ENCODE measurements at regions not wholly inside any gene's neighbourhood (a gene's known extent, or its start where the extent isn't known, plus 50 kb on each side); places are given as distances from the start of the nearest gene placed in this dataset.

DNA sequence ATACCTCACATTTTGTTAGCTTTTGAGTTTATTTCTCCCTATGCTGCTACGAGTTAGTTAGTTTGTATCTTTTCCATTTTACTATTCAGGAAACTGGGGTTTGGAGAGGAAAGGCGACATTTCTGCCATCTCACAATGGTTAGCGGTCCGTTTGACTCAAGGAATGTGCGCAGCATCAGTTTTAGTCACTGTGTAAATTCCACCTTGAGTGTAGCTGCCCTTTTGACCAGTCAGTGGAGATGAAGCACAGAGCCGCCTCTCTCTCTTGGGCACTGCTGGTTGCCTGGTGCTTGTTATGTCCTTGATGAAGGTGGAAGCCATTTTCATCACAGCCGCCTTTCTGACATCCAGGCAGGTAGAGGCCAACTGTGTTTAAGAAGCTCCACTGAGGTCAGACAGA lies 185.5 kb downstream of the SCP2D1 start:
- Mint-ChIP-seq H3K4me3 (no peak overlapping the region), H3K36me3 (ENCODE audit: insufficient read depth) (no peaks in the 10 kb centered on the region), H3K4me1 (ENCODE audit: low read depth) (no peaks in the 10 kb centered on the region), H3K27me3 (ENCODE audit: low read depth) (peaks cover 4% of the 10 kb centered on the region), H3K9me3 (no peaks in the 10 kb centered on the region)
- DNase-seq, result no peak
- no peak for ATAC-seq

DNA sequence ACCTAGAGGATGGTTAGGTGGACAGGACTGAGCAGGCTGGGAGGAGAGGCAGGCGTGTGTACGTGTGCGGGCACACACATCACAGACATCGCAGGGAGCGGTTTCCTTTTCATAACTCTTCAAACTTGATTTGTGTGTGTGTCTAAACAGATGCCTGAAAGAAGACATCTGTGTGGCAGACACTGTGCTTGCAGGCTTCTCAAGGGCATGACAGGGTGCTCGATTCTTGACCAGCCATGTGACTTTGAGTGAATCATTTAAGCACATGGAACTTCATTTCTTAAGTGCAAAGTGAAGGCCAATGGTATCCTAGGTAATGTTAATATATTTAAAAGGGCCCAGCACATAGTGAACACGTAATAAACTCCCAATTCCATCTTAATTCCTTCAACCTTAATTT lies 186.5 kb downstream of the SCP2D1 start:
- Mint-ChIP-seq H3K27me3 (ENCODE audit: low read depth) (peaks cover 4% of the 10 kb centered on the region), H3K9me3 (no peaks in the 10 kb centered on the region), H3K4me1 (ENCODE audit: low read depth) (no peaks in the 10 kb centered on the region), H3K36me3 (ENCODE audit: insufficient read depth) (no peaks in the 10 kb centered on the region), H3K4me3 (no peak overlapping the region)
- DNase-seq (no peak), ATAC-seq (no peak)

DNA sequence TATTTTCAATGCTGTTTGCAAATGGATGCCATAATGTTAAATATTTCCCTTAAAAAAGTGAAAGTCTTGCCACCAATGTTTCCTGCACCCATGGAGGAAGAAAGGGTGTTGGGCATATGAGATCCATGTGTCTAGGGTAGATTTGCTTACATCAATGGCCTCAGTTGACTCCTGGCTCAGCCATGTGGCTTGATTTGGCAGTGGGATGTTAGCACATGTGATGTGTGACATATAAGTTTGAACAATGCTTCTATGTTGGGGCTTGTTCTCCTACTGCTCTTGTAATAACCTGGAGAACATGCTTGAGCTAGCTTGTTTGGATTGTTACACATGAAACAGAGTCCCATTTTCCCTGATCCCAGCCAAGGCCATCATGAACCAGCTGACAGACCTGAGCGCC lies 187.6 kb downstream of the SCP2D1 start:
- H3K9me3 Mint-ChIP-seq, result no peaks in the 10 kb centered on the region
- H3K27me3 Mint-ChIP-seq (ENCODE audit: low read depth), result peaks cover 2% of the 10 kb centered on the region
- H3K4me1 Mint-ChIP-seq (ENCODE audit: low read depth), result no peaks in the 10 kb centered on the region
- no peak for DNase-seq
- no peak overlapping the region for H3K4me3 Mint-ChIP-seq
- no peak for ATAC-seq
- H3K36me3 Mint-ChIP-seq (ENCODE audit: insufficient read depth), result no peaks in the 10 kb centered on the region

DNA sequence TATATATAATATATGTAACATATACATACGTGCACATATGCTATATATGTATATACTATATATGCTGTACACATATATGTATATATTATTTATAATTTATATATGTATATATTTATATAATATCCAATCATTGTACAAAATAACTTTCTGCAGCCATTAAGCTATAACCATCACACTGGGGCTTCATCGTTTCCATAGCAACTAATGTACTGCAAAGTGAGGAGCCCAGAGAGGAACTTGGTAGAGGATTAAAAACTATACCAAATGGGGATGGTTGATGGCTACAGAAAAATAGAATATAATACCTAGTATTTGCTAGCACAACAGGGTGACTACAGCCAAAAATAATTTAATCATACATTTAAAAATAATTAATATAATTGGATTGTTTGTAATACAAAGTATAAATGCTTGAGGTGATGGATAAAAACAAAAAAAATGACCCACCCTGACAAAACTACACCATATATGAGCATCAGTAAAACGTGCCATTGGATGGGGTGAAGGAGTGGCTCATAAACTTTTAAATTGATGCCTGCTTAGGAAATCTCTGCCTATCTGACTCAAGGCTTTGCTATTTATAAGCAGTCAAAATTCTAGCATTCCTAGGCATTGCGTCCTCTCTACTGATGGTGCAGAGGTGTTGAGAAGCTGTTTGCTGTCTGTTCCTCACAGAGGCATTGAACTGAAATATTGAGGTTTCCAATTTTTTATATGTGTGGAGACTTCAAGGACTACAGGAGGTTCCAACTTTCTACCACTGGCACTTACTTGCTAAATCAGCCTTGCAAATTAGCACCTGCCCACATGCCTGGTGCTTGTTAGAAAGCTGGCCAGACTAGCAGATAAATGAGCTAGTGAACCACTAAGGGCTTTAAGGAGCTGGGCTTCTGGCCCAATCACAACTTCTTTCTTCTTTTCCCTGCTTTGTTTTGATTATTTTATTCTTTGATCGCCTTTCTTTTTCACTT lies 190.1 kb downstream of the SCP2D1 start:
- ATAC-seq (no peak), DNase-seq (no peak)
- Mint-ChIP-seq H3K36me3 (ENCODE audit: insufficient read depth) (no peaks in the 10 kb centered on the region), H3K4me1 (ENCODE audit: low read depth) (no peaks in the 10 kb centered on the region), H3K27me3 (ENCODE audit: low read depth) (no peaks in the 10 kb centered on the region), H3K9me3 (no peaks in the 10 kb centered on the region), H3K4me3 (no peak overlapping the region)

DNA sequence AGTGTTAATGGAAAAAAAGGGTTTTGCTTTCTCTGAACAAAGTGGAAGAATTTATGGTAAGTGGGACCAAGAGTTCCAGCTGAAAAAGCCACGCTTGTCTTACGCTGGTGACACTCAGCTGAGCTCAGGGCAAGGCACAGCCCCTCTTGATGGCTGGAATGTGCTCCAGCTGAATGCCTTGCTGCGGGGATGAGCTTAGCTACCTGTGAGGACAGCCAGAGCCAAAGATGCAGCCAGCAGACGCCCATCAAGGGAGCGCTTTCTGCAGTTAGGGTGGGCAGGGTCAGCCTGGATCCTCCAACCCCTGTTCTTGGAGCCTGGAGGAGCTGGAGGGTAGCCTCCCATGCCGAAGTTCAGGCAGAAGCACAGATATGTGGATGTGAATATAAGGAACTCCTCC lies 191.4 kb downstream of the SCP2D1 start:
- no peaks in the 10 kb centered on the region for H3K9me3 Mint-ChIP-seq
- DNase-seq (no peak), ATAC-seq (no peak)
- H3K4me3 Mint-ChIP-seq, result no peak overlapping the region
- no peaks in the 10 kb centered on the region for H3K36me3 Mint-ChIP-seq (ENCODE audit: insufficient read depth)
- H3K27me3 Mint-ChIP-seq (ENCODE audit: low read depth), result no peaks in the 10 kb centered on the region
- no peaks in the 10 kb centered on the region for H3K4me1 Mint-ChIP-seq (ENCODE audit: low read depth)

DNA sequence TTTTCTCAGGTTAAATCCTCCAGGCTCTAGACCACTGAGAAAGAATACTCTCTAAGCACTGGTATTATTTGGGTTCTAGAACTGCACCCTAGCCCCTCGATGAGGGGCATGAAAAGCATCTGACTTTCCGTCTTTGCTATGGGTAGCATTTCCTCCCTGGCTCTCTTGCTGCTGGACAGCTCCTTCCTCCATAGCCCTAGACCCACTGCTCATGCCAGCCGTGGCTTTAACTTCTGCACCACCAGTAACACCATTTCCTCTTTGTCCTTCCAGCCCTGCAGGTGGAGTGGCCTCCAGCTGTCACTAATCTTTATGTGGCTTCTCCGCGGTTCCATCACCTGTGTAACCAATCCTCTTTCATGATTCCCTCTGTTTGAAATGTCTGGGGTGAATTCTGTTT lies 194.9 kb downstream of the SCP2D1 start:
- H3K27me3 Mint-ChIP-seq (ENCODE audit: low read depth), result no peaks in the 10 kb centered on the region
- no peaks in the 10 kb centered on the region for H3K4me1 Mint-ChIP-seq (ENCODE audit: low read depth)
- ATAC-seq (no peak), DNase-seq (no peak)
- no peaks in the 10 kb centered on the region for H3K9me3 Mint-ChIP-seq
- no peaks in the 10 kb centered on the region for H3K36me3 Mint-ChIP-seq (ENCODE audit: insufficient read depth)
- no peak overlapping the region for H3K4me3 Mint-ChIP-seq

DNA sequence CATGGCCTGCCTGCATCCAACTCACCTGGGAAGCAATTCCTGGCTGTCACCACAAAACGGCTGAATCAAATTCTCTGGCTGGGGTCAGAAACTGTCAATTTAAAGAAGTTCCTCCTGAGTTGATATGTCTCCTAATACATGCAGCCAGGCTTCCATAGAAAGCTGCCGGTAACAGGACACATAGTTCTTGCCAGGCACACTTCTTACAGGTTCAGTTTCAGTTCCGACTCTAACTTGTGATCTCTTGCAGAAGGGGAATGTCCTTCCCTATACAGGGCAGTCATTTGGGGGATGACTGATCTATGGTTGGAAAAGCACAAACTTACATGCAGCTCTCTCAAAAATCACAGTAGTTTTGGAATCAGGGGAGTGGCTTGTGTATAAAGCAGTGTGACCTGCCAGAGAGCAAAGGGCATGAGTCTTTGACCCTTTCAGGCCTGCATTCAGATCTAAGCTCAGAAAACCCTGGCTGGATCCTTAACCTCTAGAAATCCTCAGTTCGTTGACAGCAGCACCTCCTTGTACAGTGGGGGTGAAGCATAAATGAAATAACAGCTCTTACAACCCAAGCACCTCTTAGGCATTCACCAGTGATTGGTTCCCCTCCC lies 195.6 kb downstream of the SCP2D1 start:
- no peaks in the 10 kb centered on the region for H3K36me3 Mint-ChIP-seq (ENCODE audit: insufficient read depth)
- no peaks in the 10 kb centered on the region for H3K4me1 Mint-ChIP-seq (ENCODE audit: low read depth)
- H3K4me3 Mint-ChIP-seq, result no peak overlapping the region
- no peaks in the 10 kb centered on the region for H3K27me3 Mint-ChIP-seq (ENCODE audit: low read depth)
- DNase-seq, result no peak
- H3K9me3 Mint-ChIP-seq, result no peaks in the 10 kb centered on the region
- ATAC-seq, result no peak

DNA sequence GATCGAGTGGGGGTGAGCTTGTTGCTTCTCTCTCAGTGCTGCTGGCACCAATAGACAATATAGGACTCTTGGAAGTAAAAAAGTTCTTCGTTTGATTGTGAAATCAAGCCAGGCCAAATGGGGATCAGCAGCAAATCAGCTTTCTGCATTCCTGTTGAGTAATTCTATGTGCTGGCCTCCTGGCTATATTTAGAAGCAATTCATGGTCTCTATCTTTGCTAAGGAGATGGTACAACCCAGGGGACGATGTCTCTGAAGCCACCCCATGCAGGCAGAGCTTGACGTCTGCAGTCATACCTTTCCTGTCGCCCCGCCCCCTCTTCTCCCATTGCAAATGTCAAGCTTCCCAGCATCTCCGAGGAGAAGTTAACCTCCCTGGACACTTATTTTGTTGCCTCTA lies 199.1 kb downstream of the SCP2D1 start:
- Mint-ChIP-seq H3K4me1 (ENCODE audit: low read depth) (no peaks in the 10 kb centered on the region), H3K9me3 (no peaks in the 10 kb centered on the region)

DNA sequence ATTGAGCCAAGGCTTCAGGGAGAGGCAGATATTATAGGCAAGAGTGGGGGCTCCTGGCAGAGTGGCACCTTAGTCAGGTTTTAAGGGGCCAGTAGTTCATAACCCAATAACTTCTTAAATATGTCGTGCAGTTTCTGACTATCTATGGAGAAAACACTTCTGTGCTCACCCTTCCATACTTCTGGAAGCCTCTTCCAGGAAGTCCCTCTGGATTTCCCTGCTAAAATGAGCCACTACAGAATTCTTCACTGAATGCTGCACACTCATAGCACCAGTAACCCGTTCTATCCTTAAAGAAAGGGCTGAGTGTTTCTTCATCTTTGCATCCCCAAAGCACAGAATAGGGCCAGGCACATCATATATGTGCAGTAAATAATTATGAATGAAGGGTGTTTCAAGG lies 198.5 kb upstream of the SLC24A3 start:
- Mint-ChIP-seq H3K9me3 (no peaks in the 10 kb centered on the region), H3K27me3 (ENCODE audit: low read depth) (no peaks in the 10 kb centered on the region), H3K4me1 (ENCODE audit: low read depth) (no peaks in the 10 kb centered on the region), H3K36me3 (ENCODE audit: insufficient read depth) (no peaks in the 10 kb centered on the region), H3K4me3 (no peak overlapping the region)
- no peak for ATAC-seq
- DNase-seq, result no peak

More for the DNA sequence above, 199.1 kb downstream of the SCP2D1 start:
- Mint-ChIP-seq H3K4me3 (no peak overlapping the region), H3K27me3 (ENCODE audit: low read depth) (no peaks in the 10 kb centered on the region), H3K36me3 (ENCODE audit: insufficient read depth) (no peaks in the 10 kb centered on the region)
- ATAC-seq (no peak), DNase-seq (no peak)

DNA sequence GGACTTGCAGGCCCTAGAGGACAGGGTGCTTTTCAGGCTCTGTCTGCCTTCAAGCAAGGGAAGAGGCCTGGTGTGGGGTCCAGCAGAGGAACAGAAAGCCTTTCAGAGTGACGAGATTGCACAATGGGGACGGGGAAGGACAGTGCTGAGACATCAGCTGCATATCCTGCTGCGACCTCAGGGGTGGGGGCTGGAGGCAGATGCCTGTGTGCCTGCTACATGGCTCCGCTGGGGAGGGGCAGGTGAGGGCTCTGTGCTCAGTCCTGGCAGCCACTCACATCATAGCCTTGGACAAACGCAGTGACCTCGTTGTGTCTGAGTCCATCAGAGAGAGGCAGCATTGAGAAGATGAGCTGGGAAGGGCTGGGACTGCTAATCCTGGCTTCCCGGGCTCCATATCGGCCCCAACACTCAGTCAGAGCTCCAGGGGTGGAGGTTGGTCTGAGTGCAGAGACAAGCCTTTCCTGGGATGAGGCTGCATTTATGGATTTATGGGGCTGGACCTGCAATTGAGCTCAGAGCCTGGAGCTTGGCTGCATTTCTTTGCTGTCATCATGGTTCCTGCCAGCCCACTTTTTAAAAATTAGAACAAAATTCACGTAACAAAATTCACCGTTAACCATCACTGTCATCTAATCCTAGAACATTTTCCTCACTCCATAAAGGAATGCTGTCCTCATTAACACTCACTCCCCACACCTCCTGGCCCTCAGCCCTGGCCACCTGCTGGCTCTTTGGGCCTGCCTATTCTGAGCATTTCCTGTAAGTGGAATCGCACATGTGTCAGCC lies 196.9 kb upstream of the SLC24A3 start:
- DNase-seq (no peak), ATAC-seq (no peak)
- Mint-ChIP-seq H3K36me3 (ENCODE audit: insufficient read depth) (no peaks in the 10 kb centered on the region), H3K27me3 (ENCODE audit: low read depth) (no peaks in the 10 kb centered on the region), H3K4me3 (no peak overlapping the region), H3K4me1 (ENCODE audit: low read depth) (no peaks in the 10 kb centered on the region), H3K9me3 (no peaks in the 10 kb centered on the region)

DNA sequence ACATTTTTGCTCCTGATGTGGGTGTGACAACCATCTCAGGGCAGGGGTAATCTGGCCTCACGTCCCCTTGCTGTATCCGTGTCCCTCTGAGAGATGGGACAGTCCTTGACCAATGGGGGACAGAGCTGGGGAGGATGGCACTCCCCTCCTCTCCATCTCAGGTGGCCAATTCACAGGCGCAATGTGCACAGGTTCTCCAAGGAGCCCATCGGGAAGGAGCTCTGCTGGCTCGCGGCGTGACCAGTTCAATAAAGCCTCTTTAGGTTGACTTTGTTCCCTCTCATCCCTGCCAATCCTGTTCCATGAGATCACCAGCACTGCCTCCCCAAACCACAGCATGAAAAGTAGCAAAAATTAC lies 196.3 kb upstream of the SLC24A3 start:
- Mint-ChIP-seq H3K27me3 (ENCODE audit: low read depth) (no peaks in the 10 kb centered on the region), H3K4me1 (ENCODE audit: low read depth) (no peaks in the 10 kb centered on the region), H3K4me3 (no peak overlapping the region), H3K9me3 (no peaks in the 10 kb centered on the region), H3K36me3 (ENCODE audit: insufficient read depth) (no peaks in the 10 kb centered on the region)
- DNase-seq (no peak), ATAC-seq (no peak)

DNA sequence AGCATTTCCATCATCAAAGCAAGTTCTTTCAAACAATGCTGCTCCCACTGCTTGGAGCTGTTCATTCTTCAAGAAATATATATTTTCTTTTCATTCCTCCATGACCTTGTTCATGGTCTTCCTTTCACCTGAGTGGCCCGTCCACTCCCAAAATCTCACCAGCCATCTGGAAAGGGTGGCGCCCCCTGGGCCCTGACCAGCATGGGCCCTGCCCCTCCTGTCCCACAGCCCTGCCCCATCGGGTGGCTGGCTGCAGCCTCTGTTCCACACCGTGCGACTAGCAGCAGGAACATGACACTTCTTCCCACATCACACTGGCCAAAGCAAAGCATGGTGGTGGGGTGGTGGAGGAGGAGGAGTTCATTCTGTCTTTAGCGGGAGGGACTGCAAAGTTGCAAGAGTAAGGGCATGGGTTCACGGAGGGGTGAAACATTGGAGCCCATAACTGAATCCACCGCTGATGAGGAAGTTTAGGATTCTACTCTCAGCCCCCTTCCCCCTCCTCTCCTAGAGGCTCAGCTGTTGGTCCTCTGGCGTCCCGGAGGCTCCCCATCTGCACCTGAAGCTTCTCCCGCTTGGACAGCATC lies 195.2 kb upstream of the SLC24A3 start:
- no peaks in the 10 kb centered on the region for H3K36me3 Mint-ChIP-seq (ENCODE audit: insufficient read depth)
- H3K4me3 Mint-ChIP-seq, result no peak overlapping the region
- no peaks in the 10 kb centered on the region for H3K9me3 Mint-ChIP-seq
- H3K27me3 Mint-ChIP-seq (ENCODE audit: low read depth), result no peaks in the 10 kb centered on the region
- no peaks in the 10 kb centered on the region for H3K4me1 Mint-ChIP-seq (ENCODE audit: low read depth)
- ATAC-seq, result peak in 1 of 2 donors; percentile 15
- no peak for DNase-seq

DNA sequence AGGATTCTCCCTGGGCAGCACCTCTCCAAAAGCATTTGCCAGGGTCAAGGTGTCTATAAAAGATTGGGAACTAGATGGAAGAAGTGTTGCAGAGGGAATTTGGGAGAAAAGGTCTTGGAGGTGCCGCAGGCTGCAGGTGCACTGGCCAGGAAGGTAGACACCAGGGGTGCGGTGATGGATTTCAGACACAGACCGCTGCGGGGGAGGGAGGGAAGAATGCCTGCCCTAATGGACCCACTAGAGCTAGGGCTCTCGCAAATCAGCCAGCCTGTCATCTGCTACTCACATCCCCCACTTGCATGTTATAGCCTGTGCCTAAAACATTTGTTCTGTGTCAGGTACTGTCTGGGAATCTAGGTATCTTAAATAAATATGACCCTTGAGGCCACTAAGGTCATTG lies 193.6 kb upstream of the SLC24A3 start:
- no peaks in the 10 kb centered on the region for H3K27me3 Mint-ChIP-seq (ENCODE audit: low read depth)
- no peak overlapping the region for H3K4me3 Mint-ChIP-seq
- H3K9me3 Mint-ChIP-seq, result no peaks in the 10 kb centered on the region
- ATAC-seq, result no peak
- DNase-seq, result no peak
- no peaks in the 10 kb centered on the region for H3K4me1 Mint-ChIP-seq (ENCODE audit: low read depth)
- H3K36me3 Mint-ChIP-seq (ENCODE audit: insufficient read depth), result no peaks in the 10 kb centered on the region

DNA sequence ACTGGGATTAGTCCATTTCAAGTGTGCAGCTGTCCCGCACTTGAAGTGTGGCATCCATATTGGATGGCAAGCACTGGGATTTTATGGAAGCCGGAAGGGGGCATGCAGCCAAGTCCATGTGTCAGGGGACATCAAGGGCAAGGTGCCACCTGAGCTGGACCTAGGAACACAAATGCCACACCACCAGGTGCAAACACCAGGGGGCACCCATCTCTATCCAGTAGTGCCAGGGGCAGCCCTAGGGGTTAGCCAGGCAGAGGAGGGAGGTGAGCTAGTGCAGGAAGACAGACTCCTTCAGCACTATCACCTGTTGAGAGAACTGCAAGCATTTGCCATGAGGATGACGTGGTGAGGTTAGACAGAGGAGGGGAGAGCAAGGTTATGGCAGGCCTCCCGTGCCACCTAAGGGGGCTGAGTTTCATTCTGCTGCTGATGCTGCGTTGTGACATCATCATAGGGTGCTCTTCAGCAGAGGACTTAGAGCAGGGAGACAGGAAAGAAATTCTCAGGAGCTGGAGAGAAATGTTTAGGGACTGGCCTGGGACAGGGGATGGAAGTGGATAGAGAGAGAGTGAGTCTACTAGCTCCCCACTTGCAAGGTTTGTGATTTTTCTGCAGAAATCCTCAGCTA lies 192.6 kb upstream of the SLC24A3 start:
- no peaks in the 10 kb centered on the region for H3K36me3 Mint-ChIP-seq (ENCODE audit: insufficient read depth)
- no peak overlapping the region for H3K4me3 Mint-ChIP-seq
- H3K27me3 Mint-ChIP-seq (ENCODE audit: low read depth), result no peaks in the 10 kb centered on the region
- DNase-seq (no peak), ATAC-seq (no peak)
- no peaks in the 10 kb centered on the region for H3K9me3 Mint-ChIP-seq
- H3K4me1 Mint-ChIP-seq (ENCODE audit: low read depth), result no peaks in the 10 kb centered on the region

Measured in activated T-cell treated with anti-CD3 and anti-CD28 coated beads, Interleukin-2, amount 50 U/mL, for 4 hours (primary cell).